GM19397 (cell line): ENCODE measurements at regions not wholly inside any gene's neighbourhood (a gene's known extent, or its start where the extent isn't known, plus 50 kb on each side); places are given as distances from the start of the nearest gene placed in this dataset.
"Not testable (repeated sequence)": the region's sequence is repeated elsewhere in the genome, so short reads cannot be mapped to it uniquely, and the experiment has no call there.

Source experiments
- ATAC-seq: cut with Tn5 transposase; IDR thresholded peaks from one replicate; pipeline ENCODE4 v1.9.1; 2021; ENCODE audit warnings: mild to moderate bottlenecking, moderate library complexity; ENCODE audit not compliant: unreplicated experiment

DNA sequence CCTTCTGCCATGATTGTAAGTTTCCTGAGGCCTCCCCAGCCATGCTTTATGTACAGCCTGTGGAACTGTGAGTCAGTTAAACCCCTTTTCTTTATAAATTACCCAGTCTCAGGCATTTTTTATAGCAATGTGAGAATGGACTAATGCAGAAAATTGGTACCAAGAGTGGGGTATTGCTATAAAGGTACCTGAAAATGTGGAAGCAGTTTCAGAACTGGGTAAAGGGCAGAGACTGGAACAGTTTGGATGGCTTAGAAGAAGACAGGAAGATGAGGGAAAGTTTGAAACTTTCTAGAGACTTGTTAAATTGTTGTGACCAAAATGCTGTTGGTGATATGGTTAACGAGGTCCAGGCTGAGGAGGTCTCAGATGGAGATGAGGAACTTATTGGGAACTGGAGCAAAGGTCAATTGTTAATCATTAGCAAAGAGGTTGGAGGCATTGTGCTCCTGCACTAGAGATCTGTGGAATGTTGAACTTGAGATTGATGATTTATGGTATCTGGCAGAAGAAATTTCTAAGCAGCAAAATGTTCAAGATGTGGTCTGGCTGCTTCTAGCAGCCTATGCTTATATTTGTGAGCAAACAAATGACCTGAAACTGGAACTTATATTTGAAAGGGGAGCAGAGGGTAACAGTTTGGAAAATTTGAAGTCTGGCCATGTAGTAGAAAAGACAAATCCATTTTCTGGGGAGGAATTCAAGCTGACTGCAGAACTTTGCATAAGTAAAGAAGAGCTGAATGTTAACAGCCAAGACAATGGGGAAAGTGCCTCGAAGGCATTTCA, 79.0 kb upstream of the GMDS start:
- no peak for ATAC-seq

GRCh38 chr6:2317498-2317897, 72.1 kb upstream of the GMDS start:
- ATAC-seq: not testable (repeated sequence)

GRCh38 chr6:2314641-2315040, 69.2 kb upstream of the GMDS start:
- no peak for ATAC-seq

GRCh38 chr6:2310042-2310441, 64.6 kb upstream of the GMDS start:
- no peak for ATAC-seq

DNA sequence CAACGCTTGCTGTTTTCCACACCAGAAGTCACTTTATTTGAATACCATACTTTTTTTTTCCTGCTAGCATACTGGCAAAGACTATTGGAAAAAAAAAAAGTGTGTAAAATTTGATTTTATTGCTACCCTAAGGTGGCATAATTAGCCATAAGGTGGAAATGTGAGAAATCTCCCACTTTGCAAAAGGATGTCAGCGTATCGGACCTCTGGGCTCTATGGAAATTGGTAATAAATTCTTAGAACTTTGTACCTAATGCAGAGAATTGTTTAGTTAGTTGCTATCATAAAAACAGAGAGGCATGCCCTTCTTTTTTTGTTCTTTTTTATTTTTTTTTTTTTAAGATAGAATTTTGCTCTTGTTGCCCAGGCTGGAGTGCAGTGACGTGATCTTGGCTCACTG, 63.7 kb upstream of the GMDS start:
- ATAC-seq: no peak

DNA sequence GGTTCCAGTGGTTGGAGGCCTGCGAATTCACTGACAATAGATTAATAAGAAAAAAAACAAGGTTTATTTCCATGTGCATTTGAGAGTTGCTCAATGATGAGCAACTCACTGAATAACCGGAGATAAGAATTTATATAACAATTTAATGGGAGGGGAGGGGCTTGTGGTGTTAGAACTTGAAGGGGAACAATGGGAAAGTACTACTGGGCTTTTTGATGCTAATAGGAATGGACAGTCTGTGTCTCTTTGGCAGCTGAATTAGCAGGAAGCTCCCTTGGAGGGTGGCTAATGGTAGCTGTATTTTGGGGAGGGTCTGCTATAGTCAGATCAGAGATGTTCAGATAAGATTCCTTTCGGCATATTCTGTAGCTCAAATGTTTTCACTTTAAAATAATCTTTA, 62.4 kb upstream of the GMDS start:
- ATAC-seq: no peak

- ATAC-seq: no peak
Measured at GRCh38 chr6:2305951-2306350, 60.5 kb upstream of the GMDS start.

DNA sequence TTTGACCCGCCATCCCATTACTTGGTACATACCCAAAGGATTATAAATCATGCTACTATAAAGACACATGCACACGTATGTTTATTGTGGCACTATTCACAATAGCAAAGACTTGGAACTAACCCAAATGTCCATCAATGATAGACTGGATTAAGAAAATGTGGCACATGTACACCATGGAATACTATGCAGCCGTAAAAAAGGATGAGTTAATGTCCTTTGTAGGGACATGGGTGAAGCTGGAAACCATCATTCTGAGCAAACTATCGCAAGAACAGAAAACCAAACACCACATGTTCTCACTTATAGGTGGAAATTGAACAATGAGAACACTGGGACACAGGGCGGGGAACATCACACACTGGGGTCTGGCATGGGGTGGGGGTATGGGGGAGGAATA, 57.1 kb upstream of the GMDS start:
- not testable (repeated sequence) for ATAC-seq

- no peak for ATAC-seq
Measured at GRCh38 chr6:2296781-2297180, 51.4 kb upstream of the GMDS start.
